ENCODE measurements at regions not wholly inside any gene's neighbourhood (a gene's known extent, or its start where the extent isn't known, plus 50 kb on each side); places are given as distances from the start of the nearest gene placed in this dataset.

- Histone ChIP-seq H3K9me3 (ENCODE audit: control insufficient read depth, insufficient read depth, low read length) (no peaks in the 10 kb centered on the region), H3K36me3 (ENCODE audit: control insufficient read depth, insufficient read depth, low read length) (no peaks in the 10 kb centered on the region), H3K4me3 (ENCODE audit: low read length) (no peak overlapping the region), H3K4me1 (ENCODE audit: control insufficient read depth, insufficient read depth, low read length) (no peaks in the 10 kb centered on the region), H3K27me3 (ENCODE audit: control insufficient read depth, insufficient read depth, low read length) (no peaks in the 10 kb centered on the region), H3K27ac (ENCODE audit: low read length) (no peak overlapping the region)
- DNase-seq (ENCODE audit: low read depth, low spot score), result no peak
- no CpG with 5 or more reads among the region's 1 CpG for WGBS (ENCODE audit: insufficient coverage, insufficient read length)
Observed at GRCh38 chr1:69510026-69510425, 57.7 kb upstream of the LRRC7 start.

- Histone ChIP-seq H3K36me3 (ENCODE audit: control insufficient read depth, insufficient read depth, low read length) (no peaks in the 10 kb centered on the region), H3K4me1 (ENCODE audit: control insufficient read depth, insufficient read depth, low read length) (no peaks in the 10 kb centered on the region), H3K27me3 (ENCODE audit: control insufficient read depth, insufficient read depth, low read length) (no peaks in the 10 kb centered on the region), H3K4me3 (ENCODE audit: low read length) (no peak overlapping the region), H3K9me3 (ENCODE audit: control insufficient read depth, insufficient read depth, low read length) (no peaks in the 10 kb centered on the region), H3K27ac (ENCODE audit: low read length) (no peak overlapping the region)
- DNase-seq (ENCODE audit: low read depth, low spot score), result no peak
- no CpG with 5 or more reads among the region's 1 CpG for WGBS (ENCODE audit: insufficient coverage, insufficient read length)
Observed at GRCh38 chr1:69511426-69512192, 56.1 kb upstream of the LRRC7 start.

DNA sequence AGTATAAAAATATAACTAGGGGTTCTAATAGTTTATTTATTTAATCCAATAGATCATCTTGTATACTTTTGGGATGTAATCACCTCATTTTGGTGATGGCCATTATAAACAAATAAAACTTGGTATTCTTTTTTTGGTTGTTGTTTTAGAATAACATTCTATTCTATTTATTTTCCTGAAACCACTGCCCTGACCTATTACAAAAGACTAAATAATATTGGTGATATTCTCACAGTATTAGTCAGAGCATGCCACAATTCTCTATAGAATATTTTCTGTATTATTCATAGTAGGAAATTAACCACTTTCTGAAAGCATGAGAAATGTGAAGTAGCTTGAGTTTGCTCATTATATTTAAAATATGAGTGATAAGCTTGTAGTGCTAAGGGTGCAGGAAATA, 54.1 kb upstream of the LRRC7 start:
- DNase-seq (ENCODE audit: low read depth, low spot score), result no peak
- no peak overlapping the region for H3K4me3 ChIP-seq (ENCODE audit: low read length)
- H3K36me3 ChIP-seq (ENCODE audit: control insufficient read depth, insufficient read depth, low read length), result no peaks in the 10 kb centered on the region

More for the DNA sequence above, 54.1 kb upstream of the LRRC7 start:
- no peaks in the 10 kb centered on the region for H3K9me3 ChIP-seq (ENCODE audit: control insufficient read depth, insufficient read depth, low read length)
- no peaks in the 10 kb centered on the region for H3K27me3 ChIP-seq (ENCODE audit: control insufficient read depth, insufficient read depth, low read length)
- no peak overlapping the region for H3K27ac ChIP-seq (ENCODE audit: low read length)
- no peaks in the 10 kb centered on the region for H3K4me1 ChIP-seq (ENCODE audit: control insufficient read depth, insufficient read depth, low read length)

All from iPS DF 6.9 (cell line).